GM19193 (cell line): ENCODE measurements at regions not wholly inside any gene's neighbourhood (a gene's known extent, or its start where the extent isn't known, plus 50 kb on each side); places are given as distances from the start of the nearest gene placed in this dataset.

ENCODE experiments used
- POLR2A ChIP-seq: IDR thresholded peaks from 4 replicates; pipeline ENCODE4 v1.6.1; 2011; ENCODE audit not compliant: insufficient read depth, insufficient read length; ENCODE audit errors: extremely low read depth

DNA sequence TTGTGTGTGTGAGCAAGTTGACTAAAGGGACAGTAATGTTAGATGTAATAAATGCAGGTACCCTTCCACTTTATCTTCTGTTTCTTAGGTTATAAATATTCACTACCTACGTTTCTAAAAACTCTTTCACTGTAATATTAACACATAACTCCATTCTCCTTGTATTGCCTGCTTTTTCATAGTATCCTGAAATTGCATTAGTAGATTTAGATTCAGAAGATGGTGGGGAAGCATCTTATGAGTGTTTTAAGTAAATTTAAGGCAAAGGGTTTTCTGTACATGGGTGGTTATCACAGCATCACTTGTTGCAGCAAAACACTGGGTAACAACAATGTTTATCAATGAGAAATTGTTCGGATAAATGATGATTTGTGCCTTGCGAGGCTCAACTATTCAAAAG, 115.2 kb upstream of the VPREB1 start:
- TF ChIP-seq POLR2A = no peak

DNA sequence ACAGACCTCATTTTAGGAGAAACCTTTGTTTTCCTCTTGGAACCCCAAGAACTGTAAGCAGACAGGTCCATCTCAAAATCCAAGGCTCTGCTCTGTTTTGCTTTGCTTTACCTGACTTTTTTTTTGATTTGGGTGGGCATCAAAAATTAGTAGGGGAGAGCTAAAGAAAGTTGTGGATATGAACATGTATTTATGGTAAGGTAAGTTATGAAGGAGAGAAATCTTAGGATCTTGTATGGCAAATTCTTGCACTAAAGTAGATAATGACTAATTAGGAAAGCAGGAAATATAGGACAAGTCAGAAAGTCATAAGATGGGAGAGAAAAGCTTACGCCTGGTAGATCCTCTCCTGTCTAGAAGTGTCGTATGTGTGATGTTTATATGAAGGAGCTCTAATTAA, 116.1 kb upstream of the VPREB1 start:
- no peak for TF ChIP-seq POLR2A

DNA sequence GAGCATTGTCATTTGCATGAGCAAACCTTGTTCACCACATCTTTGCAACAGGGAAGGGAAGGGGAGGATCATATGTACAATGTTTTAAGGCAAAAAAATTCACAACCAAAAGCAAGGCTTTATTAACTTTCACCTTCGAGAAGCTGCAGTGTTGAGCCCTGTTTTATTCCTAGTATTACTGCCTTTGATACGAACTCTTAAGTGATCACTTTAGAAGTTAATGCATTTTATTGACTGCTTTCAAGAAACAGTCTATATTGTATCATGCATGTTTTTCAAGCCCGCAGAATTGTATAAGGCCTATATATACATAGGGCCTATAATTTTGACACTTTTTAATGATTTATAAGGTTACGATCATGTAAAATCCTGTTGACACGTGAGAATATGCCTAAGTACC, 117.5 kb upstream of the VPREB1 start:
- no peak for TF ChIP-seq POLR2A

DNA sequence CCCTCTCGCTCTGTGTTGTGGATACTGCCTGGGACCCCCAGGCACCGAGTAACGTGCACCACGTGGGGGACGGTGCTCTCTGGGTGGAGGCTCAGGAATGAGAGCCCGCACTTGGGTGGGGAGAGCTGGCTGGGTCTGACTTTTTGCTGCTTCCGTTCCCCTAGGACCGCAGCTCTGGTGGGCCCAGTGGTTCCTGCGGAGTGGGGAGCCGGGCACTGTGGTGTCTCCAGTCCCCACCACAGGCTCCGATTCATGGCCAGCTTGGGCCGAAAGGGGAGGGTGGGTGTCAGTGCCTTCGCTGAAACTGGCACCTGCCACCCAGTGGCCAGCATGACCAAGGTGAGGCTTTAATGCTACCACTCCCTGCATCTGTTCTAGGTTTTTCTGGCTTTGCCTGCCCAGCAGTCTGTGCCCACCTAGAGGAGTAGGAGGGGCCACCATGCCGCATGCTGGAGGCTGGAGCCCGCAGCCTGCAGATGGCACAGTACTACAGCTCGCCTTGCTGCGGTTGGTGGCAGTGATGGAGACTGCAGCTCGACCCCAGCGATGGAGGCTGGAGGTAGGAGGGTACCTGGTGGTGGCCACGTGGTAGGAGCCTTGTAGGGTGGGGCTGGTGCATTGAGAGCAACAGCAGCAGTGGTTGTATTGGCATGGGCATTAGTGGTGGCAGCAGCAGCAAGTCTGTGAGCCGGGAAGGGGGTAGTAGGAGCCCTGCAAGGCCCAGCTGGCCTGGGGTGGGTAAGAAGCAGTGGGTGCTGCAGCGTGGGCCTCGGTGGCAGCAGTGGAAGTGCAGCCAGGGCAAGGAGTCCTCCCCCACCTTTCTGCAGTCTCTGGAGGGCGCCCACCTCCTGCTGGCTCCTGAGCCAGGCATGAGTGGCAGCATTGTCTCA, 118.8 kb upstream of the VPREB1 start:
- TF ChIP-seq POLR2A = no peak

DNA sequence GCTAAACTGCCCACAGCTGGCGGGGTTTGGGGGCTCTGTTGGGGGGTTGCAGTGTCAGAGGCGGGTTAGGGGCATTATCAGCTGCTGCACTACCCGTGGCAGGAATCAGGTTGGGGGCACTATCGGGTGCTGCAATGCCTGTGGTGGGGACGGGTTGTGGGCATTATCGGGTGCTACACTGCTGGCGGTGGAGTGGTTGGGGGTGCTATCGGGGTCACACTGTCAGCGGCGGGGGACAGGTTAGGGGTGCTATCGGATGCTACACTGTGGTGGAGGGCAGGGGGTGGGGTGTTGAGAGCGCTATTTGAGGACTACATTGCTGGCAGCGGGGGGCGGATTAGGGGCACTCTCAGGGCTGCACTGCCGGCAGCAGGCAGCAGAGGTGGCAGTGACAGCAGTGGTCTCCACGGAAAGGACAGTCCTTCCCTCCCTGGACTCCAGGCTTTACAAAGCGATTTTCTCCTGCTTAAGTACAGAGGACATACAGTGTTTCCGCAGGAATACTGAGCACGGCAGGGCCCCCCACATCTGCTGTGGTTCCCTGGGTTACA, 119.5 kb upstream of the VPREB1 start:
- no peak for TF ChIP-seq POLR2A

DNA sequence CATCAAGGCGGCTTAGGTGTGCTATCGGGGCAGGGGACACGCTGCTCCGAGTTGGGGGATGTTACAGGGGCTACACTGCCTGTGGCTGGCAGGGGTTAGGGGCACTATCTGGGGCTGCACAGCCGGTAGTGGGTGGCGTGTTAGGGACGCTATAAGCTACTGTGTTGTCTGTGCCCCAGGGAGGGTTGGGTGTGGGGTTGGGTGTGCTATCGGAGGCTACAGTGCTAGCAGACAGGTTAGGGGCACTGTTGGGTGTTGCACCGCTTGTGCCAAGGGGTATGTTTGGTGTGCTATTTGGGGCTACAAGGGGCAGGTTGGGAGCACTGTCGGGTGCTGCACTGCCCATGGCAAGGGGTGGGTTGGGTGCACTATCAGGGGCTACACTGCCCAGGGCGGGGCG, 120.2 kb upstream of the VPREB1 start:
- no peak for TF ChIP-seq POLR2A

DNA sequence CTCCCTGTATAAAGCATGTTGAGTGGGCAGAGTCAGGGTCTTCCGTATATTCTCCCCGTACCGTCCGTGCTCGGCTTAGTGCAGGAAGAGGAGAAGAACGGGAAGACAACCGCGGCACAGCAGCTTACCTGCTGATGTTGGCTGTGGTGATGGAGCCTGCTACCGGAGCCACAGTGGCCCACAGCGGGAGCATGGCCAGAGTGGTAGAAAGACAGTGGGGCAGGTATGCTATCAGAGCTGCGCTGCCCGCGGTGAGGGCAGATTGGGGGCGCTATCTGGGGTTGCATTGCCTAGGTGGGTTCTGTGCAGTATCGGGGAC, 120.7 kb upstream of the VPREB1 start:
- no peak for TF ChIP-seq POLR2A

DNA sequence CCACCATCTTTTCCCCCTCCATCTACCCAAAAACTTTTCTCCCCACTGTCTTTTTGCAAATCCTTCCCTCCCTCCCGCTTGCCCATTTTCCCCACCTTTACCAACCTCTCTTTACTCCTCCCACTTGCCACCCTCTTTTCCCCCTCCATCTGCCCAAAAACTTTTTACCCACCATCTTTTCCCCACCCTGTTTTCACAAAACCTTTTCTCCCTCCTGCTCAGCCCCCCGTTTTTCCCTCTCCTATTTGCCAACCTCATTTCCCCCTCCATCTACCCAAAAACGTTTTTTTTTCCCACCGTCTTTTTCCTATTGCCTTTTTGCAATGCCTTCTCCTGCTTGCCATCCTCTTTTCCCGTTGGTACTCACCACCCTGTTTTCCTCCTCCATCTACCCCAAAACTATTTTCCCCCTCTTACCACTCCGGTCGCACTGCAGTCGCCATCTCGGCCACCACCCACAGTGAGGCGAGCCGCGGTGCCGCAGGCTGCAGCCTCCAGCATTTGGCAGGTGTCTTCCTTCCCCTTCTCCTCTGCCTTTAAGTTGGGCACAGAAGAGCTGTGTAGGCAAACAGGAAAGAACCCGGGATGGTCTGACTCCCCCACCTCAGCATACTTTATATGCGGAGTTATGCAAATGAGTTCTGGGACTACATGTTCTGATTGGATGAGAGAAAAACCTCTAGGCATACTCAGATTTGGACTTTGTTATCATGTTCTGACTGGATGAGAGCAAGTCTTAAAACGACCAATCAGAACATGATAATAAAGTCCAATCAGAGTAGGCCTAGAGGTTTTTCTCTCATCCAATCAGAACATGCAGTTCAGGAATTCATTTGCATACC, 121.2 kb upstream of the VPREB1 start:
- TF ChIP-seq POLR2A = no peak

DNA sequence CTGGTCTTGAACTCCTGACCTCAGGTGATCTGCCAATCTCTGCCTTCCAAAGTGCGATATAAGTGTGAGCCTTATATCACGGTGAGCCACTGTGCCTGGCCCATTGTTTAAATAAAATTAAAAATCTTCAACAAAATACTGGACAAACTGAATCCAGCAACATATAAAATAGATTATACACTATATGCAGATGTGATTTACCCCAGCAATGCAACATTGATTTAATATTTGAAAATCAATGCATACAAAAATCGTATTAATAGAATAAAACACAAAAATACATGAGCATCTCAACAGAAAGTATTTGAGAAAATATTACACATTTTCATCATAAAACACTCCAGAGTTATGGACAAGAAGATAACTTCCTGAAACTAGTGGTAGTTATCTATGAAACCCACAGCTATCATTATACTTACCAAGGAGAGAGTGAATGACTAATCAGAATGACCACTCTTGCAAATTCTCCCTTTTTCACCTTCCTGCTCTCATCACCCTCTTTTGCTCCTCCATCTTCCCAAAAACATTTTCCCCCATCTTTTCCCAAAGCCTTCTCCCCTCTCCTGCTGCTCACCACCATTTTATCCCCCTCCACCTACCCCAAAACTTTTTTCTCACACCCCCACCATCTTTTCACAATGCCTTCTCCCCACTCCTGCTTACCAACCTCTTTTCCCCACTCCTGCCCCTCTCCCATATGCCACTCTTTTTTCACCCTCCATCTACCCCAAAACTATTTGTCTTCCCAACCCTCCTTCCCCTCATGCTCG, 122.1 kb upstream of the VPREB1 start:
- TF ChIP-seq POLR2A = no peak

DNA sequence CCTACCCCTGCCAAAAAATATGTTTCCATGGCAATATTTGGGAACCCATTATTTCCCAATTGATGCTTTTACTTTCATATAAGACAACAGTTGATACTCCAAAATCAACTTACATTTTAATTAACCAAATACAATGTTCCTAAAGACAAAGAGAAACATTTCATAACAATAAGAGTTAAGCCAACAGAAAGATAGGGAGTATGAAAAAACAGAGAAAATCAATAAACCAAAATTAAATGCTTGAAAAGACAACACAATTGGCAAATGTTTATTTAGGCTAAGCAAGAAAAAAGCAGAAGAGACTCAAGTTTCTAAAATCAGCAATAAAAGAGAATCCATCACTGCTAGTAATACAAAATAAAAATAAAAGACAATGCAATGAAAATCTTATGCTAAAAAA, 123.1 kb upstream of the VPREB1 start:
- no peak for TF ChIP-seq POLR2A

DNA sequence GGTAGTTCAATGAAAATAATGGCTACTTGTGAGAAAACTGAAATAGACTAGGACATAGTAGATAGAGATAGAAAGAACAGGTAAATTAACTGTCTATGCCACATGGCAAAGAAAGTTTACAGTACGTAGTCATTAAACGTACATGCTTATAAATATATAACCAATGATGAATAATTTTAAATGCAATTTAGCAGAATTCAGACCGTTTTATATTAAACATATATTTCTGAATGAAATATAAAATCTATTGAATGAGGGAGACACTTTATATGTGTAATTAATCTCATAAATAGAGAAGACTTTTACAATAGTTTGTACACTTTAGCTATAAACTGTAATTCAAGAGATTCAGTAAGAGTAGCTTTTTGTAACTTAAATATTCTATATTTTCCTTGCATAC, 124.4 kb upstream of the VPREB1 start:
- no peak for TF ChIP-seq POLR2A

DNA sequence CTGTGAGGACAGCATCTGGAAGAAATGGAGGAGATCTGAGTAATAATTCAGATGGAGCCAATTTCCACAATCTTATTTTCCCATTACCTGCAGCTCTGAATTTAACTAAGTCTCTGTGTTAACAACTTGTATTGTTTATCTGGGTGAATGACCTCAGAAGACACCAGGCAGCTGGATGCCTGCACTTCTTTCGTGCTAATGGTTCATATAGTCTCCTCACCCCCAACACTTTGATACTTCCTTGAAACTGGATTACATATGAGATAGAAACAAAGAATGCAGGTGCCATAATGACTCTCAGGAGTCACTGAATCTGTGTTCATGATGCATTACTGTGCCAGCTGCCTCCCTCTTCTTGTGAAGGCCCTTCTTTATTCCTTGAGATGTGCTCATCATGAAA, 125.6 kb upstream of the VPREB1 start:
- no peak for TF ChIP-seq POLR2A

DNA sequence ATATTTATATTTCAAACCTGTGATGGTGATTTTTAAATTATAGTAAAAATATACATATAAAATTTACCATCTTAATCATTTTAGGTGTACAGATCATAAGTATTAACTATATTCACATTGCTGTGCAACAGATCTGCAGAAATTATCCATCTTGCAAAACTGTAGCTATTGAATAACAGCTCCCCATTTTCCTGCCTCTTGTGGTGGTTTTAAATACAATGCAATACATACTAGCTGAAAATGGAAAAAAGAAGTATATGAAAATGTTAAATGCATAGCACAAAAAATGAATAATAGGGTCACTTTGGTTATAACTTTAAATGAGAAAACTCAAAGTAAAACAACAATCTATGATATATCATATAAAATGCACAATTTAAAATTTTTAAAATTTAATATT, 130.9 kb upstream of the VPREB1 start:
- no peak for TF ChIP-seq POLR2A

DNA sequence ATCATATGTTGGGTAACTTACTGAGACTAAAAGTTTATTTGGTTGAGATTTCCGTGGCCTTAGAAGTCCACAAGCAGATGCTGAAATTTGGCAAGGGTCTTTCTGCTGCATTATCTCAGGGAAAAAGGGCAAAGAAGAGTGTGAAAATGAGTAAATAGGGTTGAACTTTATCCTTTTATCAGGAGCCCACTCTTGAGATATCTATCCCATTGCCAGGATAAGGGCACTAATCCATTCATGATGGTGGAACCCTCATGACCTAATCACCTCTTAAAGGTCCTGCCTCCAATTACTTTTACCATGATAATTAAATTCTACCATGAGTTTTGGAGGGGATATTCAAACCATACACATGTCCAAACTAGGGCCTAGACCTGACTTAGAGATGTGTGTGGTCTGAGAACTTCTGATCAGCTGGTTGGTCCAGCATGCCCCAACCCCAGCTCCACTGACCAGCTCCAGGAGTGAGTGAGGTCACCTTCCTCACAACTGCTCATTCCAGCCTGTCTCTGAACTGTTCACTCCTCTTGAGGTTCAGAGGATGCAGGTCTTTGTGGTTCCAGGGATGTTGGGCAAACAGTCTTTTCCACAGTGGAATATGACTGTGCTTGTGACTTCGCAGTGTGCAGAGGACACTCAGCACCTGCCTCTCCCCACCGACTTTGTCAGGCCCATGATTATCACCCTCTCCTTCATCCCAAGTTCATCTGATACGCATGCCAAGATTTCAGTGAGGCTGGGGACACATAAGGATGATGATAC, 130.1 kb upstream of the TOP3B start:
- no peak for TF ChIP-seq POLR2A
